ENCODE measurements at regions not wholly inside any gene's neighbourhood (a gene's known extent, or its start where the extent isn't known, plus 50 kb on each side); places are given as distances from the start of the nearest gene placed in this dataset.
"Not testable (repeated sequence)": the region's sequence is repeated elsewhere in the genome, so short reads cannot be mapped to it uniquely, and the experiment has no call there.

DNA sequence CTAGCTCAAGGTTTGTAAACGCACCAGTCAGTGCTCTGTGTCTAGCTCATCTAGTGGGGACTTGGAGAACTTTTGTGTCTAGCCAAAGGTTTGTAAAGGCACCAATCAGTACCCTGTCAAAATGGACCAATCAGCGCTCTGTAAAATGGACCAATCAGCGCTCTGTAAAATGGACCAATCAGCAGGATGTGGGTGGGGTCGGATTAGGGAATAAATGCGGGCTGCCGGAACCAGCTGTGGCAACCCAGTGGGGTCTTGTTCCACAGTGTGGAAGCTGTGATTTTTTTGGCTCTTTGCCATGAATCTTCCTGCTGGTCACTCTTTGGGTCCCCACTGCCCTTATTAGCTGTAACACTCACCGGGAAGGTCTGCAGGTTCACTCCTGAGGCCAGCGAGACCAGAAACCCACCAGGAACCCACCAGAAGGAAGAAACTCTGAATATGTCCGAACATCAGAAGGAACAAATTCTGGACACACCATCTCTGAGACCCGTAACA lies 197.8 kb downstream of the SPP2 start:
- not testable (repeated sequence) for DNase-seq (ENCODE audit: low read depth in 2 of 2)

DNA sequence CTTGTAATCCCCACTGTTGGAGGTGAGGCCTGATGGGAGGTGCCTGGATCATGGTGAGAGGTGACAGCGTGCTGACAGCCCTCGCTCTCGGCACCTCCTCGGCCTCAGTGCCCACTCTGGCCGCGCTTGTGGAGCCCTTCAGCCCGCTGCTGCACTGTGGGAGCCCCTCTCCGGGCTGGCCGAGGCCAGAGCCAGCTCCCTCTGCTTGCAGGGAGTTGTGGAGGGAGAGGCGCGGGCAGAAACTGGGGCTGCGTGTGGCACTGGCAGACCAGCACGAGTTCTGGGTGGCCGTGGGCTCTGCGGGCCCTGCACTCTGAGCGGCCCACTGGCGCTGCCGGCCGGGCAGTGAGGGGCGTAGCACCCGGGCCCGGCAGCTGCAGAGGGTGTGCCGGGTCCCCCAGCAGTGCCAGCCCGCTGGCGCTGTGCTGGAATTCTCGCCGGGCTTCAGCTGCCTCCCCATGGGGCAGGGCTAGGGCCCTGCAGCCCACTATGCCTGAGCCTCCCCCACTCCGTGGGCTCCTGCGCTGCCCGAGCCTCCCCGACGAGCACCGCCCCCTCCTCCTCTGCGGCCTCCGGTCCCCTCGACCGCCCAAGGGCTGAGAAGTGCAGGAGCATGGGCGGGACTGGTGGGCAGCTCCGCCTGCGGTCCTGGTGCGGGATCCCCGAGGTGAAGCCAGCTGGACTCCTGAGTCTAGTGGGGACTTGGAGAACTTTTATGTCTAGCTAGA lies 197.1 kb downstream of the SPP2 start:
- DNase-seq (ENCODE audit: low read depth in 2 of 2): no peak

DNA sequence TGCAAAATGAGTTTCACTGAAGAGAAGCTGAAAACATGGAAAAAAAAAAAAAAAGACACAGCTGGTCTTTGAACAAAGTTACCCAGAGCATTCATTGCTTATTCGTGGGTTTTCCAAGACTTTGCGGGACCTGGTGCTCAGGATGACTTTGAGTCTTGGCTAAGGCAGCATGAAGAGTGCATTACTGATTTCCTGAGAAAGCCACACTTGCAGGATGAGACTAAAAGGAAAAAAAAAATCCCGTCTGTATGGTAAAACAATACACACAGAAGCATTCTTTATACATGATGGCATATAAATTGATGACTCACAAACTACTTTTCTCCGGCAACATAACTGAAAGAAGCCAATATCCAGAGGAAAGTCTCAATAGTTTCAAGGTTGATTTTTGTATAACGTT lies 195.4 kb downstream of the SPP2 start:
- no peak for DNase-seq (ENCODE audit: low read depth in 2 of 2)

DNA sequence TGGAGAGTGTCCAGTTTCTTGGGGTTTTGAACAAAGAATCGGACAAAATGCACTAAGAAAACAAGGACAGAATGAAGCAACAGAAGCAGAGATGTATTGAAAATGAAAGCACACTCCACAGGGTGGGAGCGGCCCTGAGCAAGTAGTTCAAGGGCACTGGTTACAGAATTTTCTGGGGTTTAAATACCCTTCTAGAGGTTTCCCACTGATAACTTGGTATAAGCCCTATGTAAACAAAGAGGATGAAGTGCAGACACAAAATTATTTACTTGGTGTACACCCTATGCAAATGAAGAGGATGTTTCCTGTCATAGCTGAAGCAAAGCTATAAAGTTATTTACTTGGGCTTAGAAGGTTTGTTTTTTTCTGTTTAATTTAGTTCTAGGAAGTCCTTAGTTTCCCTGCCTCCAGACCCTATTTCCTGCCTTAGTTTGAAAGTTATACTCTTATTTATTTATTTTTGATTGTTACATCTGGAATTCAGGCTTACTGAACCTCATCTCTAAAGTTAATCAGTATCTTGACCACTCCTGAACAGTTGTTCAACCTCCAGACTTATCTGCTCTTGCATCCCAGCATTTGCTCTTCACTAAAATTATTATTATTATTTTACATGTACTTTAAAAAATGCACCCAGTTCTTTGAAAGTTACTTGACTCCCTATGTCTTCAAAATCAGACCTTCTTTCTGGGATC lies 193.5 kb downstream of the SPP2 start:
- no peak for DNase-seq (ENCODE audit: low read depth in 2 of 2)

DNA sequence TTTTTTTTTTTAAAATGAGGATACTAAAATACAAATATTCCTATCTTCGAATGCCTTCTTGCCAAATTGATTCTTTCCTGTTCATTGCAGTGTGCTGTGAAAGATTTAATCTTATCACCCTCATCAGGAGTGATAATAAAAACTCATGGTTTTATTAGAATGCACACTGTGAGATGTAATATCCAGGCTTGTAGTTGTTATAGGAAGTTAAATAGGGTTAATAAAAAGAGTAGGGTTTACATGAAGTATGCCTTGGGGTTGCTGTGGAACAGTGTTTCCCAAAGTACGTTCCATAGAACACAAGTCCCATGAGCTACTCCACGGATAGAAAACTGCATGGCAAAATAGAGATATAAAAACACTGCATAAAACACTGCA lies 191.9 kb downstream of the SPP2 start:
- no peak for DNase-seq (ENCODE audit: low read depth in 2 of 2)

DNA sequence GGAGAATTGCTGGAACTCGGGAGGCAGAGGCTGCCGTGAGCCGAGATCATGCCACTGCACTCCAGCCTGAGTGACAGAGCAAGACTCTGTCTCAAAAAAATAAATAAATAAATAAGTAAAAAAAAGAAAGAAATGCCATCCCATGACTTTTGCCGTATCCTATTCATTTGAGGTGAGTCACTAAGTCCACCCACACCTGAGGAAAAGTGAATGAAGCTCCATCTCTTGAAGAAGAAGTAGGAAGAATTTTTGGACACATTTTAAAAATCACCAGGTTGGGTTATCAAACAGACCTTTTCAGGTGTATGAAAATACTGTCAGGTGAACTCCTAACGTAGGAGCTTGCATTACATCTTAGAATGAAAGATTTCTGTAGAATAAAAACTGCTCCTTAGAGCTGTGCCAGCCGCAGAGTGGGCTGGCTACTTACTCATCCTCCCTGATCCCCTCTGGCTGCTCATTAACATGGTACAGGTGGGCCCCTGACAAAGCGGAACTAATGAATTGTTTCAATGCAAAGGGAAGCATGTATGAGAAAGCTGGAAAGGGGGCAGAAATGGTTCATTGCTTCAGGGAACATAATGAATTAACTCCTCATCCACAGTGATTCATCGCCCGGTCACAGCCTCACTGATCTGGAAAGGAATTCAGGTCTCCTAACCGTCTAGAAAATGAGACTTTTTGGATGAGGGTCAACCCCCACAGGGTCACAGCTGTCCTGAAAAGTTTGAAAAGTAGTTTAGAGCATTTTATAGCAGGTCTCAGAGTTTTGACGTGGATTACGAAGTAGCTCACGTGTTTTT lies 191.4 kb downstream of the SPP2 start:
- DNase-seq (ENCODE audit: low read depth in 2 of 2): no peak

DNA sequence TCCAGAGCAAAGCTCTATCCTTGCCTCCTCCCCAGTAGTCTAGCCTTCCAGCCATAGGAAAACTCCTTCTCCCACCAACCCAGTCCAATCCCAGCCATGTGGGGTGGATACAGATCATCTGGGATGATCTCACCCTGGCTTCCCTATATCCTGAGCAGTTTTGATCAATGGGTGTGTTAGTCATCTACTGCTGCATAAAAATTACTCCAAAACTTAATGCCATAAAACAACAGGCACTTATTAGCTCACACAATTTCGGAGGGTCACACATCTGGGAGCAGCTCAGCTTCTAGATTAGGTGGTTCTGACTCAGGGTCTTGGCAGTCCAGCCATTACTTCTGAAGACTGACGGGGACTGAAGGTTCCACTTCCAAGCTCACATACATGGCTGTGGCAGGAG lies 190.4 kb downstream of the SPP2 start:
- DNase-seq (ENCODE audit: low read depth in 2 of 2): no peak

DNA sequence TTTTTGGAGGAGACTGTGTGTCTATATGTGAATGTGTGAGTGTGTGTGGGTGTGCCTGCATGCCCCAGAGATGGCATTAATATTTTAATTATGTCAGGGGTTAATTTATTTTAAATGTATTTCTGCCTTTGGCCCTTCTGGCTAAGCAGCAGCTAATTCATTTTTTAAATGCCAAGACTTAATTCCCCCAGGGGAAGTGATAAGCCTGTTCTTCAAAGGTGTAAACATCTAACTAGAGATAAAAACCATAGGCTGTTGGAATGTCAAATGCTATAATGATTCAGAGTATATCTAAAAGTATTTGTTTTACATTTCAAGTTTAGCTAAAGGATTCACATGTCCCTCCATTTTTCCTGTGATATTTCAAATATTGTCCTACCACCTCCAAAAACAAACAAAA lies 184.7 kb downstream of the SPP2 start:
- no peak for DNase-seq (ENCODE audit: low read depth in 2 of 2)

DNA sequence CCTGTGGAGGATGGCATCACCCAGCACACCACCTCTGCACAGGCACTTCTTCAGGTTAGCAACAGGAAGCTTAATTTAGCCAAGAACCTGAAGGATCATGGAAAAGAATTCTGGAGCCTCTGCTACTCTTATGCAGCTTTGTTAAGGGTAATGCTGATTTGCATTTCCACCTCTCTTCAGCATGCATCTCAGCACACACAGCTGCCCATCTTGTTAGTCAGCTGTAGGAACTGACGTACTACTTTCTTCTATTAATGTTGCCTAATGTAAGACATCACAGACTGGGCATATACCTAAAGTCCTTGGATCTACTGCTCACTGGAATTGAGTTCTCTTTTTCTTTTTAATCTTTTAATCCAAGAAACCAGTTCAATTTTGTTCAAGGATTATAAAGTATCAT lies 181.0 kb downstream of the SPP2 start:
- no peak for DNase-seq (ENCODE audit: low read depth in 2 of 2)

DNA sequence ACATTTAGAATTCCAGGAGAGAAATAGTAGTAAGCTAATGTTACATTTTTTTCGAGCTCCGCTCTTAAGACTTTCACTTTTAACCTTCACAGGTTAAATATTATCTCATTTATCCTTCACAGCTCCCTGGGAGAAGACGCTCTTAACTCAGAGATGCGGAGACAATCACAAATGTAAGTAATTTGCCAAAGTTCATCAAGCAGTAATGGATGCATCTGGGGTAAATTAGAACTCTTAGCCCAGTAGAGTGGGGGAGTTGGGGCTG lies 168.5 kb downstream of the SPP2 start:
- DNase-seq (ENCODE audit: low read depth in 2 of 2): no peak

DNA sequence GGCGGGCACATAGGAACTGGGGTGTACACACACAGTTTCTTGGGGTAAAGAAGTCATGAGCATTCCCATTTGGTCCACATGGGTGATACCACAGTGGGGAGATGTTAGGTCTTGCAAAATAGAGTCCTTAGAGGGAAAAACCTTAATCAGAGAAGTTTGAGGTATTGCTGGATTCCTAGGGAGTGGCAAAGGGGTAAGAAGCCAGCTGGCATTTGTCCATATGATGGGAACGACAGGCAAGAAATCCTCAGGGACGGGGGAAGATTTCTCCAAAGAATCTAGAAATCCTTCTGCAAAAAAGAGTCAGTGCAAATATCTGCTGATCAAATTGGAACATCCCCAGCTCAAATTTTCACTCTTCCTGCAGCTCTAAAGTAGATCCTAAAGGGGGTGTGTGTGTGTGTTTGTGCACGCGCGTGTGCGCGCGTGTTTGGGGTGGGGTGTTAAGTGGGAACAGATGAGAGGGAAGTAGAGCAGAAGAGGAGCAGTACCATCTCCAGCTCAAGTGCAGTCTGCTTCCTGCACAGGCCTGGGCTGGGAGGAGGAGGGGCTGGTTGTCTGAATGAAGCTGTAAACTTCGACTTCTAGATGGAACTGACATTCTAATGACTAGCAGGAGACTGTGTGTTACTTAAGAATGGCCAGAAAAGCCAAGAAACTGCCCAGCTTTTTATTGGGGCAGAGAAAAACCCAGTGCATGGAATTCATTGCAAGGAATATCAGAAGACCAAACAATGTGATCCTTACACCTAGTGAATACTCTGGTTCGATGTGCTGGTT lies 168.0 kb downstream of the SPP2 start:
- DNase-seq (ENCODE audit: low read depth in 2 of 2): no peak

DNA sequence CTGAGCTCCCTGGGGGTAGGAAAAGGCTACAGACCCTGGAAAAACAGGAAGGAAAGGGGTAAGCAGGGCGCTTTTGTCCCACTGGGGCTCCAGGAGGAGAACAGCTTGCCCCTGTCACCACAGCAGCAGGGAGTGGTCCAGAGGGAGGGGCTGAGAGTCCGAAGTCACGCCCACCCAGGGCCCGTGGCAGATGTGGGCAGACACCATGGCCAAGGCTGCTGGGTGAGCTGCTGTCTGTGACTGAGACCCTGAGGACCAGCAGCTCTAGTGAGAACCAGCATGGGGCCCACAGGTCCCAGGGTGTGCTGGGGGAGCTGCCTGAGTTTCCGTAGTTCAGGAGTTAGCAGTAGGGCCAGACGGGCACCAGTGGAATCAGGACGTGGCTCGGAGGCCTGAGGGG lies 162.0 kb downstream of the SPP2 start:
- DNase-seq (ENCODE audit: low read depth in 2 of 2): no peak

DNA sequence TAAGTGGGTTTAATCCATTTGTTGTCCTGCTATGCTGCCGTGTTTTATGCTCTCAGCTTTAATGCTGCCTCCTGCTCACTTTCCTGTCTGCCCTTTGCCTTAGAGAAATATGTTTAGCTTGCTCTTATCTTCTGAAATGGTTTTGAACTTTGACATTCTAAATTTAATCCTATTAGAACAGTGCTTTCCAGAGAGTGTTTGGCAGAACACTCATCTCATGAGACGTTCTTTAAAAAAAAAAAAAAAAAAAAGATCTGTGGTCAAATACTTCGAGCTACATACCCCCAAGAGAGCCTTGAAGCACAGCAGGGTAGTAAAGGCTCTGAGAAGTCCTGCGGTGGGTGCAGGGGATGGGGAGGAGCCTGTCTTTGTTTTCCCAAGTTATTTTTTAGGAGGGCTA lies 161.3 kb downstream of the SPP2 start:
- no peak for DNase-seq (ENCODE audit: low read depth in 2 of 2)

DNA sequence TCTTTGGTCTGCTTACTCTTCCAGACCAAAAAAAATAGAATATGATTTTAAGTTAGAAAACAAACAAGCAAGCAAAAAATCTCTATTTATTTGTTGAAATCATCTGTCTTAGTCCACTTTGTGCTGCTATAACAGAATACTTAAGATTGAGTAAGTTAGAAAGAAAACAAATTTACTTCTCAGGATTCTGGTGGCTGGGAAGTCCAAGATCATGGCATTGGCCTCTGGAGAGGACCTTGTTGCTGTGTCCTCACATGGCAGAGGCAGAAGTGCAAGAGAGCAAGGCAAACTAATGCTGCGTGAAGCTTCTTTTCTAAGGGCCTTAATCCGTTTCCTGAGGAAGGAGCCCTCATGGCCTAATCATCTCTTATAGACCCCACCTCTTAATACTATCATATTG lies 156.2 kb downstream of the SPP2 start:
- no peak for DNase-seq (ENCODE audit: low read depth in 2 of 2)

DNA sequence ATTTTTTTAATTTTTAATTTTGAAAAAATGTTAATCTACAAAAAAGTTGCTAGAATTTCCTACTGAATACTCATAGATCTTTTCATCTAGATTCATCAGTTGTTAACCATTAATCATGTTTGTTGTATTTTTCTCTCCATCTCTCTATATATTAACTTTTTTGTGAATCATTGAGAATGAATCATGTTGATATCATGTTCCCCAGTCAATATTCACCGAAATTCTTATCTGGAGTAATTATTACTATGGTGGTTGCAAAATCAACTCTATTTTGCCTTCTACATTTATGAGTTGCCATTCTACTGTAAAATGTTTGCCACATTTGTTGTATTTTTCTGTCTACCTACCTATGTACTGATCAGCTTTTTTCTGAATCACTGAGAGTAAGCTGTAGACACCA lies 154.0 kb downstream of the SPP2 start:
- no peak for DNase-seq (ENCODE audit: low read depth in 2 of 2)

DNA sequence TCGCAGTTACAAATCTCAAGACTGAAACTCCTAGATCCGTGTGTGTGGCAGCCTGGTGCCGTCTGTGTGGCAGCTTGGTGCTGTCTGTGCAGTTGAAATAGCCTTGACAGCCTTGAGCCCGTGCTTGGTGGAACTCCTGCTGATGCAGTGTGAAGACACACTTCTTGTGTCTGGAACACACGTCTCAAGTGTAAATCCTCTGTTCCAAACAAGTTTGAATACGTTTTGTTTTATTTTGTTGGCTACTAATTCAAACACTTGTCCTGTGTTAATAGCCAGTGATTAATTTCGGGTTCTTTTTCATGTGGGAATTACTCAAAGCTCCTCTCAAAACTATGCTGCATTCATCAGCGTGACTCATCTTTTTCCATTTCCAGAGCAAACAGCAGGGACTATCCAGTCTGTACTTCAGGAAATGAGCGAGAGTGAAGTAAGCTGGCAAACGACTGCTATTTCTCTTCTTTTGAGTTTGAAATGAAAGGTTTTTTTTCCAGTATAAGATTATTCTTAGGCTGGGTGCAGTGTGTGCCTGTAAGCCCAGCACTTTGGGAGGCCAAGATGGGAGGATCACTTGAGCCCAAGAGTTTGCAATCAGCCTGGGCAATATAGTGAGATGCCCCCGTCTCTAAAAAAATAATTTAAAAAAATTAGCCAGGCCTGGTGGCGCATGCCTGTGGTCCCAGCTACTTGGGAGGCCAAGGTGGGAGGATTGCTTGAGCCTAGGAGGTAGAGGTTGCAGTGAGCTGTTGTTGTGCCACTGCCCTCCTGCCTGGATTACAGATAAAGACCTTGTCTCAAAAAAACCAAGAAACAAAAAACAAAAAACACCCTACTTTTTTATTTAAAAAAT lies 152.9 kb downstream of the SPP2 start:
- DNase-seq (ENCODE audit: low read depth in 2 of 2): peak; percentile 4 to 23

DNA sequence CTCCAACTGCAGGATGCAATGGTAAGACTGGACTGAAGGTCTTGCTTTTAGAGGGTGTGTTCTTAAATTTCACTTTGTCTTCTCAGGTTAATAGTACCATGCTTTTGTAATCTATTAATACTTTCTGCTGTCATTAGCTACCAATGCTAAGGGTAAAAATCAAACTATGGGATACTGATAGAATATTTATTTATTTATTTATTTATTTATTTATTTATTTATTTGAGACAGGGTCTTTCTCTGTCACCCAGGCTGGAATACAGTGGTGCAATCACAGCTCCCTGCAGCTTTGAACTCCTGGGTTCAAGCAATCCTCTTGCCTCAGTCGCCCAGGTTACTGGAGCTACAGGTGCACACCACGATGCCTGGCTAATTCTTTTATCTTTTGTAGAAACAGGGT lies 152.1 kb downstream of the SPP2 start:
- DNase-seq (ENCODE audit: low read depth in 2 of 2): no peak

DNA sequence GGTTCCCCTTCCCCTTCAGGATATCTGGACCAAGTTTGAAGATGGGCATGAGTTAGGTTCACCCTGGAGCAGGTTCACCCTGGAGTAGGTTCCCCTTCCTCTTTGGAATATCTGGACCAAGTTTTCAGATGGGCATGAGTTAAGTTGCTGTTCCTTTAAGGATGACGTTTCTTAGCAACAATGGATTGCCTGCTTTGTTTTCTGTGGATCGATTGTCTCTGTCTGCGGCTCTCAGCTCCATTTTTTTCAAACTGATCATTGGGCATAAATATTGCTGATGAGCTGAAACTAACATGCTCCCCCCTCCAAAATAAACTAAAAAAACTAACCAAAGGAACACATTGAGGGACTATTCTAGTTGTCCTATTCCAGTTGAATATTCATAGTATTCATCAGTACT lies 149.5 kb downstream of the SPP2 start:
- DNase-seq (ENCODE audit: low read depth in 2 of 2): no peak

DNA sequence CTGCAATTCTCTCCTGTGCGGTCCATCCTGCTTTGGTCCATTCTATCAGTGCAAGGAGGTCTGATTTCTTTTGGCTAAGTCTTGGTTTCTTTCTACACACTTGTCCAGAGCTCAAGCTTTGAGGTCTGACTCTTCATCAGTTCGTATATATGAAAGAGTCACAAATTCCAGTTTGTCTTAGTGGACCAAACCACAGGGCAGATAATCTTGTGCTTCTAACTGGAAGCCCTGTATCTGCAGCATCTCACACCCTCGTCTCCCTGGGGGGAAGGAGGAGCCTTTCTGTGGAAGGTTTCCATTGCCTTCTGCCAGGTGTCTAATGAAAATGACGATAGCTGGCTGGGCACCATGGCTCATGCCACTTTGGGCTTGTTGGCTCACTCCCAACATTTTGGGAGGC lies 148.5 kb downstream of the SPP2 start:
- DNase-seq (ENCODE audit: low read depth in 2 of 2): no peak

DNA sequence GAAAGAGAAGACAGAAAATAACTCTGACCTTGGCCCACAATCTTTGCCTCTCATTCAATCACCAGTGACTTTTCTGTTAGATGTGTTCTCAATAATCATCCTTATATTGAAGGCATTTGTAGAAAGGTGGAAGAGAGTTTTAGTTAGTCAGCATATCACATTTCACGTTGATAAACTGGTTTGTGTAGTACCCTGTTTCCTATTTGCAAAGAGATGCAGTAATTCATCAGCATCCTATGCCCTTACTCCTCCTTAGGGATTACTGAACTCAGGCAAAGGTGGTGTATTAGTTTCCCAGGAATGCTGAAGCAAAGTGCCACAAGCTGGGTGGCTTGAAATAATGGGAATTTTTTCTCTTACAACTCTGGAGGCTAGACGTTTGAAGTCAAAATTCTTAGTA lies 145.0 kb downstream of the SPP2 start:
- DNase-seq (ENCODE audit: low read depth in 2 of 2): no peak

DNA sequence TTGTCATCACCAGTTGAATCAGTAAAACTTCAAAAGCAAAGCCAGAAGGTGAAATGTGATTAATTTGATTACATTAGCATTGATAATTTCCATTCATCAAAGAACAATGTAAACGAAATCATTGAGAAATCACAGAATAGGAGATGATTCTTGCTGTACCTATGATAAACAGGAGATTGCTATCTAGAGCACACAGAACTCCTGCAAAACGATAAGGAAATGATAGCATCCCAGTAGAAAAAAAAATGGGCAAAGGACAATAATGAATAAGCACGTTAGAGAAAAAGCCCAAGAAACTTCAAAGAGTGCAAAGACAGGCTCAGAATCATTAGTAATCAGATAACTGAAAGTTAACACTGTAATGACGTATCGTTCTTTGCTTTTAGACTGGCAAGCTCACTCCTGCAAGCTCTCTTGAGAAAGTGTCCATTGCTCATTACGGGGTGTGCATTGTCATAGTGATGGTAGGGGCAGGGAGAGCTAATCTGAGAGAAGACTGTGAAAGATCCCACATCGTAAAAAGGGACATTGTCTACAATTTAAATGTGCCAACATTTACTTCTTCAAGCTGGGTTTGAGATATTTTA lies 143.6 kb downstream of the SPP2 start:
- no peak for DNase-seq (ENCODE audit: low read depth in 2 of 2)

Data from stimulated activated CD4-positive, alpha-beta T cell treated with anti-CD3 and anti-CD28 coated beads, Interleukin-15, amount 100 ng/mL, for 48 hours (primary cell).